ENCODE measurements at regions not wholly inside any gene's neighbourhood (a gene's known extent, or its start where the extent isn't known, plus 50 kb on each side); places are given as distances from the start of the nearest gene placed in this dataset.

GRCh38 chr9:73813546-73813945 lies 661.9 kb downstream of the ANXA1 start:
- ChIA-PET POLR2A (interaction anchor here (0.8 kb wide), 1 partner anchor 372 kb away, joined by 3 read pairs; no protein-coding TSS in a partner anchor), CTCF (ENCODE audit: unreplicated experiment) (no interaction called here)
- Histone ChIP-seq H4K20me1 (ENCODE audit: insufficient read depth, low read length) (no peaks in the 10 kb centered on the region), H3K9me3 (ENCODE audit: low read length) (no peaks in the 10 kb centered on the region), H3K4me1 (ENCODE audit: insufficient read depth, low read length, poor library complexity, severe bottlenecking) (no peaks in the 10 kb centered on the region), H3K4me2 (ENCODE audit: low read length) (no peak overlapping the region), H2AFZ (ENCODE audit: low read length) (no peak overlapping the region), H3K4me3 (ENCODE audit: low read depth, low read length, poor library complexity, severe bottlenecking) (no peak overlapping the region), H3K27ac (ENCODE audit: low read depth, low read length, poor library complexity, severe bottlenecking) (no peak overlapping the region), H3K36me3 (ENCODE audit: insufficient read depth, low read length) (no peaks in the 10 kb centered on the region), H3K9me2 (ENCODE audit: insufficient read depth, low read length) (no peaks in the 10 kb centered on the region), H3K79me2 (ENCODE audit: insufficient read depth, low read depth, low read length) (no peaks in the 10 kb centered on the region)
- BruUV-seq (replicated peaks): no TSS peak
- intact Hi-C loops (cut with micrococcal nuclease; ENCODE audit: unreplicated experiment): no loop called here
- no peak for DNase-seq (ENCODE audit: low spot score)
- TF ChIP-seq EZH2phosphoT487 (IDR thresholded peaks at IDR 0.05; ENCODE audit: borderline replicate concordance, low read depth, low read length): no peak
- TF ChIP-seq CTCF (conservative IDR thresholded peaks at IDR 0.05; ENCODE audit: low read length): no peak

- DNase-seq (ENCODE audit: low spot score): no peak
- no peak overlapping the region for H3K4me3 ChIP-seq (ENCODE audit: low read depth, low read length, poor library complexity, severe bottlenecking)
- CTCF ChIA-PET (ENCODE audit: unreplicated experiment): no interaction called here
- no peak overlapping the region for H3K4me2 ChIP-seq (ENCODE audit: low read length)
- H4K20me1 ChIP-seq (ENCODE audit: insufficient read depth, low read length): no peaks in the 10 kb centered on the region
- no peaks in the 10 kb centered on the region for H3K9me2 ChIP-seq (ENCODE audit: insufficient read depth, low read length)
- POLR2A ChIA-PET: interaction anchor here (0.7 kb wide), 3 partner anchors 89 to 585 kb away, joined by 3 read pairs; no protein-coding TSS in a partner anchor
- H3K4me1 ChIP-seq (ENCODE audit: insufficient read depth, low read length, poor library complexity, severe bottlenecking): no peaks in the 10 kb centered on the region
- H3K9me3 ChIP-seq (ENCODE audit: low read length): no peaks in the 10 kb centered on the region
- TF ChIP-seq EZH2phosphoT487 (IDR thresholded peaks at IDR 0.05; ENCODE audit: borderline replicate concordance, low read depth, low read length) (no peak), CTCF (conservative IDR thresholded peaks at IDR 0.05; ENCODE audit: low read length) (no peak)
- intact Hi-C loops (cut with micrococcal nuclease; ENCODE audit: unreplicated experiment): no loop called here
- H3K79me2 ChIP-seq (ENCODE audit: insufficient read depth, low read depth, low read length): no peaks in the 10 kb centered on the region
- no peak overlapping the region for H2AFZ ChIP-seq (ENCODE audit: low read length)
- no peaks in the 10 kb centered on the region for H3K36me3 ChIP-seq (ENCODE audit: insufficient read depth, low read length)
- no peak overlapping the region for H3K27ac ChIP-seq (ENCODE audit: low read depth, low read length, poor library complexity, severe bottlenecking)
- no TSS peak for BruUV-seq (replicated peaks)
Observed at GRCh38 chr9:73816905-73817304, 665.2 kb downstream of the ANXA1 start.

- no peak overlapping the region for H2AFZ ChIP-seq (ENCODE audit: low read length)
- POLR2A ChIA-PET: interaction anchor here (0.5 kb wide), 1 partner anchor 723 kb away, joined by 5 read pairs; no protein-coding TSS in a partner anchor
Observed at GRCh38 chr9:73824671-73825070, 672.5 kb upstream of the RORB start.

More at GRCh38 chr9:73824671-73825070, 672.5 kb upstream of the RORB start:
- TF ChIP-seq CTCF (conservative IDR thresholded peaks at IDR 0.05; ENCODE audit: low read length) (no peak), EZH2phosphoT487 (IDR thresholded peaks at IDR 0.05; ENCODE audit: borderline replicate concordance, low read depth, low read length) (no peak)
- Histone ChIP-seq H3K4me3 (ENCODE audit: low read depth, low read length, poor library complexity, severe bottlenecking) (no peak overlapping the region), H3K36me3 (ENCODE audit: insufficient read depth, low read length) (no peaks in the 10 kb centered on the region), H4K20me1 (ENCODE audit: insufficient read depth, low read length) (no peaks in the 10 kb centered on the region), H3K27ac (ENCODE audit: low read depth, low read length, poor library complexity, severe bottlenecking) (no peak overlapping the region), H3K4me2 (ENCODE audit: low read length) (no peak overlapping the region), H3K79me2 (ENCODE audit: insufficient read depth, low read depth, low read length) (no peaks in the 10 kb centered on the region), H3K4me1 (ENCODE audit: insufficient read depth, low read length, poor library complexity, severe bottlenecking) (no peaks in the 10 kb centered on the region), H3K9me2 (ENCODE audit: insufficient read depth, low read length) (no peaks in the 10 kb centered on the region), H3K9me3 (ENCODE audit: low read length) (no peaks in the 10 kb centered on the region)
- no peak for DNase-seq (ENCODE audit: low spot score)
- no TSS peak for BruUV-seq (replicated peaks)
- CTCF ChIA-PET (ENCODE audit: unreplicated experiment): interaction anchor here (0.5 kb wide), 1 partner anchor 498 kb away, joined by 3 read pairs; no protein-coding TSS in a partner anchor
- intact Hi-C loops (cut with micrococcal nuclease; ENCODE audit: unreplicated experiment): no loop called here

Measured in OCI-LY7 (cell line).